ENCODE measurements at regions not wholly inside any gene's neighbourhood (a gene's known extent, or its start where the extent isn't known, plus 50 kb on each side); places are given as distances from the start of the nearest gene placed in this dataset.

DNA sequence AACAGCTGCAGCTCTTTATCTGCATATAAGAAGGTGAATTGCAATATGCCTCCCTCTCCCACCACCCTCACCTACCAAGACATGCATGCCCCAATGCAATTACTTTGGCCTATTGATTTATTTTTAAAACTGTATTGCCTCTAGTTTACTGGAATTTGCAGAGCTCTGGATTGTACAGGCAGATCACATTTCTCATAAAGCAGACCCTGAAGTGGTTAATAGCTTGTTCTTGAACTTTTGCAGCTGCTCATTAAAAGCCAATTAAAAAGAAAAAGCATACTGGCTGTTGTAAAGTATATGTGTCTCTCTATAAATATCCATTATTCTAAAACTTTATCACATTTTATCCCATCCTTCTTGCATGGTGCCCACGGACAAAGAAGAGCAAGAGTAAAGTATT is 221.5 kb upstream of the TOPAZ1 start:
- no peak for DNase-seq (ENCODE audit: low read depth in 3 of 3)

DNA sequence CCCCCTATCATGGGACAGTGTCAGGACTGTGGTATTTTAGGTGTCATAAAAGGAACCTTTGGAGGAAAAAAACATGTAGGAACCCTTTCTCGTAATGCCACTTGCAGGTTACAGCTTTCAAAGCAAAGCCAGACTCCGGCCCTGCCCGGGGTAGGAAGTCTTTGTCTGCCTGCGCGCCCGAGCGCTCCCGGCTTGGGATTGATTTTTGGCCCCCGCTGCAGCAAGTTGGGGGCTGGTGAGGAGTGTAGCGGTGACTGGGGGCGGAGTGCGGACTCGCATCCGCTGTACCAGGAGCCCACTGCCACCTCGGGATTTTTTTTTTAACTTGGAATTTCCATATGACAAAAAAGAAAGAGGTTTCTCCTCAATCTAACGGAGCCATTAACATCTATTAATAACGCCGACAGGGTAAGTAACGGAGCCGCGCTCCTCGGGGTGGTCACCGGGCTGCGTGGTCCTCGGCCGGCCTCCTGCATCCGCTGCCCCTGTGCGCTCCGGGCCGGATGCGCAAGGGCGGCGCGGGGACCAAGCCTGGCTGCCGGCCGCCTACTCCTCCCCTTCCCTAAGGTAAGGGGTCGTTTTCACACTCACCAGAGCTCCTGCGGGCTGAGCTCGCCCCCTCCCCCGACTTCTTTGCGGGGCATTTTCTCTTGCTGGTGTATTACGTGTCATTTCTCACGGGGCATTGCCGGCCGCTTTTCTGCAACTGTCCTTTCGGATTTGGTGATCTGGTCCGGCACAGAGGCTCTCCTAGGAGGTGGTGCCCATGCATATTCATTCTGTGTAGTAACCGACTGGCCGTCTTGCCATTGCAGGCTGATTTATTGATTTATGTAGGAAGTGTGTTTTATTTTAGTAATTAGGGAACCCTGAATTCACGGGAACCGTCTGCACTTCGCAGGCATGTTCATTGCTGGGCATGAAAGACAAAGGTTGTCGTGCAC is 219.8 kb upstream of the TOPAZ1 start:
- DNase-seq (ENCODE audit: low read depth in 3 of 3), result no peak

DNA sequence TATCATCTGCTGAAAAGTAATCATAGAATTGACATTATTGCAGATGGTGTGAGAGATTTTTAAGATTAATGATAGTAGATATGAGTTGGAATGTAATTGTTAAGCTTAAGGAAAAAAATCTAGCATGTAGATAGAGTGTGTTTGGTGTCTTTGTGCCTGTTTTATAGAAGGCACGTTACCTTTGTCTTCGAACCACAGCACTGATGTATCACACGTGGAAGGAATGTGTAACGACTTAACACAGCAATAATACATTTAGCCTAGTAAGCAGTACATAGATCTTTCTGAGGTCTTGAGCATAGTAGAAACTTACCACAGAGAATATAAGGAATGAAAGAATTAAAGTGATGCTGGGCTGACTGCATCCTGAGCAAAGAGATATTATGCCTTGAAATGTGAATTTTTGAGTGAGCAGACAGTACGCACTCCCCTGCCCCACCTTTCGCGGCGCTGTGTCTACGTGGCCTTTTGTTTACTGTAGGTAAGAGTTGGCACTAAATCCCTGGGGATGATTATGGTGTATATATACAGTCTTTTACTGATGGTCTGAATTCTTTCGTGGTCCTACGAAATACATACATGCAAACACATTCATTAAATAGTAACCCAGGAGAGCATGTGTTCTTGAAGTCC is 217.6 kb upstream of the TOPAZ1 start:
- no peak for DNase-seq (ENCODE audit: low read depth in 3 of 3)

DNA sequence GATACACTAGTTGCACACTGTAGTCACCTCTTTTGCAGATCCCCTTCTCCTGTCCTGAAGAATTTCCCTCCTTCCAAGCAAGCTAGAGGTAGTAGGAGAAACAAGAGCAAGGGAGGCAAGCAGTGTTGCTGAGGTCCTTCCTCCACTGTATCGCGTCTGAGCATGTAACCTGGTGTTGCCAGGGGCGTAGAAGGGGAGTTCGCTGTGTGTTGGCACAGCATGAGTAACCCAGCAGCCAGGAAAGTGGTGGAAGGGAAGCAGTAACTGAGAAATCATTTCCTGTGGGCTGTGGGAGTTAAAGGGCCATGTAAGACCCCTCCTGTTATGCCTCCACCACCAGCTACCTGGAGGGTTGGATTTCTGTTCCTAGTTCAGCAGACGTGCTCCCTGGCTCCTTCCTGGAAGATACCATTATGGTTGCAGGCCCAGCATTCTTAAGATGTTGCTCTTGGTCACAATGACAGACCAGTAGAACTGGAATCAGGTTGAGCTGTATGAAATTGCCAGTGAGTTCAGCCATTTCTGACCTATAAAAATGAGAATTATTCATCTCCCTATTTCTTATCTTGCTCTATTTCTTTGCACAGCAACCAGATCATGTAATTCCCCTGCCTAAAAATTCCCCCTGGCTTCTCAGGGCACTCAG is 215.3 kb upstream of the TOPAZ1 start:
- no peak for DNase-seq (ENCODE audit: low read depth in 3 of 3)

DNA sequence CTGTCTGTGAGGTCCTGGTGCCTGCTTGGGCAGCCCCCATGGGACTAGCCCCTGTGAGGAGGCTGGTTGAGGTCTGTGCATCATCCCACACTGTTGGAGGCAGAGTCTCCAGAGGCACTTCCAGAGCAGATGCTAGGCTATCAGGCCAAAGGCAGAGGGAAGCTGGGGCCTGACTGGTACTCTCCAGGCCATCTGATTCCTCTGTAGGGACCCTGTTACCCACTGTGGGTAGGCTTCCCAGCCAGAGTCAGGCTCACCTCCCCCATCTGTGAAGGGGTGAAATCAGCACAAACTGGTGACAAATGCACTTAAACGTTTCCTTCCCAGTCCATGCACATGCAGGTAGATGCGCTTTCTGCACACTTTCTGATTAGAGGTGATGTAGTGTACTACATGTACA is 212.6 kb upstream of the TOPAZ1 start:
- no peak for DNase-seq (ENCODE audit: low read depth in 3 of 3)

DNA sequence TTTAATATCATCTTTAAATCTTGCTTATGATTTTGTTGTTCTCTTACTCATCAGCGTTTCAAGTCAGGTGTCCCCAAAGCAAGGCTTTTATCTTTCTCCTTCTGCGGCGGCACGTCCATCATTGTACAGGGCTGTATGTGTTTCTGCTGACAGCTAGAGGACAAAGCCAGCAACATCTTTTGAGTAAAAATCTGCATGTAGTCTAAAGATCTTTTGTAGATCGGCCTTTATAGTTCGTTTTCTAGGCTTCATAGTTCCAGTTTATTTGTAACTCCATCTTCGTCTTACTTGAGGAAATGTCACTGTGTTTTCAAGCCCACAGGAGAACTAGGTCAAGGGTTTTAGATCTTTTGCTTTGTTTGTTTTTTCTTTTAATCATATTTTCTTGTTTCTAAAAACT is 211.4 kb upstream of the TOPAZ1 start:
- DNase-seq (ENCODE audit: low read depth in 3 of 3), result no peak

DNA sequence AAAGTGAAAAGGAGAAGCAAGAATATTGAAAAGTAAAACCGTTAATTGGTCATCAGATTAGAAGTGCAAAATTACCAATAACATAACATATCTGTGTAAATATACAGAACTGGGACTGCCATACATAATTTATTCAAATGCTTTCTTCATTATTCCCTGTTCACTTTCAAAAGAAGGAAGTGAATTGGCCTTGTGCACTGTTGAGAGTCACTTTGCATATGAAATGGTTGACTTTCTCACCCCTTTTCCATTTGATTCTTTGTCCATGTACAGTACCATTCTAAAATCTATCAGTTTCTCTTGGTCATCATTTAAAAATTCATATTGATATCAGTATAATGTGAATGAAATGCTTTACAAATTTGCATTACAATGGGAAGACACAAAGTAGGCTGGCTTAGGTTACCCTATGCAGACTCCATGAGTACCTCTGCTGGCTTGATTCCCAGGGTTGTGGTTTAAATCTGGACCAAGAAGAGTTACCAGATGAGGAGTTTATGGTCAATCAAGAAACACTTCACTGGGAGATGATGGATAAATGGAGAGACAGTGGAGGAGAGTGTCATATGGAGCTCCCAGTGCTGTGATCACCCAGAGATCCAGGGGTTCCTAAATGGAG is 210.9 kb upstream of the TOPAZ1 start:
- no peak for DNase-seq (ENCODE audit: low read depth in 3 of 3)

DNA sequence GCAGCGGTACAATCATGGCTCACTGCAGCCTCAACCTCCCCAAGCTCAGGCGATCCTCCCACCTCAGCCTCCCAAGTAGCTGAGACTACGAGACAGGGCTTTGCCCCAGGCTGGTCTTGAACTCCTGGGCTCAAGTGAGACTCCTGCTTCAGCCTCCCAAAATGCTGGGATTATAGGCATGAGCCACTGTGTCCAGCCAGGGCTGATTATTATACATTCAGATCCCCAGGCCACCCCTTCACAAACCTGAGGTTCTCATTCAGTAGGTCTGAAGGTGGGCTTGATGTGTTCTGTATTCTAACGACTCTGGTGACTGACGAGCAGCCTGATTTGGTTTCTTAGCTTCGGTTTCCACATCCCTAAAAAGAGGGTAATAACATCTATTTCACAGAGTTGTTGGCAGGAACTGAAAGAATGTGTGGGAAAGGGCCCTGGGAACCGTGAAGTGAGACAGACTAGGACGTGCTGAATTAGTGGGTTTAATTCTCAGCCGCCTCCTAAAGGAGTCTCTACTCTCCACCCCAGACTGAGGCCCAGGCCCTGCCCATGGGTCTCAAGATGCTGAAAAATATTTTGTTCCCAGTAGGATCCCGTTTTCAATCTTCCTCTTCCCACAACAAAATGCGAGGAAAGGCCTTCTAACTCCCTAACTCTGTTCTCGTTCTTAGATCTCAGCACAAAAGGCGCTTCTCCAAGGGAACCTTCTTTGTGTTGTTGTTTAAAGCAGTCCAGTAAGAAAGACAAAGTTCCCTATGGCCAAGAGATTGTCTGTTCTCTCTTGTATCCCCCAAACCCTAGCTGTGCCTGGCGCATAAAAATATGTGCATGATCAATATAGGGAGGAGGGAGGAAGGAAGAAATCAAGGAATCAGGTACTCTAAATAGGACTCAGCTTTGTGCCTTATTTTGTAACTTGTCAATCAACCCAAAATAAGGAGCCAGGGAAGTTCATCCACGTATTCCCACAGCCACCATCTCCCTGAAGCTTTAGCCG is 210.0 kb upstream of the TOPAZ1 start:
- no peak for DNase-seq (ENCODE audit: low read depth in 3 of 3)

DNA sequence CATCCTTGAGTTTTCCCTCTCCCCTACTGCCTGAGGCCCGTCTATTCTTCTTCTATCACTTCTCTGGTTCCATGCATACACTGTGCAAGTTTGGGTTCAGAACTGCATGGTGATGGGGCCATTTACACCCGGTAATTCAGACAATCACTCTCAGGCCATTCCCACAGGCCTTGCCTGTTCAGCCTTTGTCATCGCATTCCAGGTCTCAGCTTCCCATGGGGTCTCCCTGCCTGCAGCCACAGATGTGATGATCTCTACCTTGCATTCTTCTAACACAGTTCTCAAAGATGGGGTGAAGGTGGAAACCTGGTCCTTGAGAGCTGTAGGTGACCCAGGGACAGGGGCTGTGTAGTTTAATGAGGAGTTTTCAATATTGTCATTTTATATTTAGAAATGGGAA is 209.2 kb upstream of the TOPAZ1 start:
- DNase-seq (ENCODE audit: low read depth in 3 of 3), result no peak

DNA sequence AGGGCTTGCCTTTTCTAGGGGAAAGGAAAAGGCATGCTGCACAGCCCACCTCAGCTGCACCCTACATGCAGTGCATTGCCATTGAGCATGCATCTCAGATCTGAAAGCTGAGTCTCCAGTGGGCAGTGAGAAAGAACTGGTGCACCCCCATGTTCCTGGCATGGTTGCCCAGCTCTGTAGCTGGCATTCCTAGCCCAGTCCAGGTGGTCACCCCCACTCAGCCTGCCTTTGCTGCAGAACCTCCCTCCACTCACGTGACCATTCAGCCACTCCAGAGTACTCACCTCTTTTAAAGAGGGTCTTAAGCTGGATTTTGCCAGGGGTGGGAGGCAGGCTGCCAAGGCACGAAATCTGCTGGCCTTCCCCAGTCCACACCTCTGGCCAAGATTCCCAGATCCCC is 208.6 kb upstream of the TOPAZ1 start:
- DNase-seq (ENCODE audit: low read depth in 3 of 3), result no peak

DNA sequence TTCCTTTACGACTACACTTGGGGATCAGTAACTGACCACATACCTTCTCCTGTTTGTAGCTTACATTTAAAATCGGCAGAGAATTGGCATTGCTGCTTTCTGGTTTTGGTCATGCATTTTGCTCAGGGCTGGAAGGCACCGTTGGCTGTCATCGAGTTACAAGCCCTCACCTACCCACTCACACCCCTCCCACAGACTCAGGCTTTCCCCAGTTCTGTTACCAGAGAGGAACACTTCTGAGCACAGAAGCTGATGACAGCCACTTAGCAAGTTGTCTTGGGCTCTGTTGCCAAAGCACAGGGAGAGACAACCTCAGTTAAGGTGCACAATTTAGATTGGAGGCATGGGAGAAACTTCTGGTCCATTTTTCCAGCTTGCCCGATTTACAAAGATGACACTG is 204.8 kb upstream of the TOPAZ1 start:
- no peak for DNase-seq (ENCODE audit: low read depth in 3 of 3)

DNA sequence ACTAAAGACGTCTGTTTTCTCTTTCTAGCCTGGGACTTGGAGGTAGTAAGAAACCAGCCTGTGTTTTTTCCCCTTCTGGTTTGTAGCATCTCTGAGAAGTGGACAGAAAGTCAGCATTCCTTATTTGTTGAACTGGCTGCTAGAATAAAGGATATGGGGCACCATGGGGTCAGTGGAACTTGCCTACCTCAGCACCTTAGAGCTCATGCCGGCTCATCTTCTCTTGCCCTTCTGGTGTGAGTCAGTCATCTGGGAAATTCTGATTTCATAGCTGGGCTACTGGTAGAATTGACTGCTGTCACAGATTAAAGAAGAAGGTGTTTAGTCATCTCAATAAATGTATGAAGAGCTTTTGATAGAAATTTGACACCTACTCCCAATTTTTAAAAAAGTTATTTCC is 202.7 kb upstream of the TOPAZ1 start:
- DNase-seq (ENCODE audit: low read depth in 3 of 3), result no peak

DNA sequence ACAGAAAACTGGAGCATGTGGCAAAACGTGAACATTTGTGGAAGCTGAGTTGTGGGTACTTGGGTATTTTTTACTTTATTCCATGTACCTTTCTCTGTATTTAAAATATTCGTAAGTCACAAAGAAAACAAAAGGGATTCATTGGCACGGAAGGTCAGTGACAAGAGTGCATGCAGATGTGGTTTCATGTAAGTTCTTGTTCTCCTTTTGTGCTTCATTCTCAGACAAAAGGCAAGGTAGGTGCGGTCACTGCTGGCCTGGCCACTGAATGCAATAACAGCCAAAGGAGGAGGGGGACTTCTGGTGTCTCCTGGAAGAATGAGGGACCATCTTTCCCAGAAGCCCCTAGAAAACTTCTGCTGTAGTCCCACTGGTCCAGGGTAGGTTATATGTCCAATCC is 200.0 kb upstream of the TOPAZ1 start:
- DNase-seq (ENCODE audit: low read depth in 3 of 3), result no peak

DNA sequence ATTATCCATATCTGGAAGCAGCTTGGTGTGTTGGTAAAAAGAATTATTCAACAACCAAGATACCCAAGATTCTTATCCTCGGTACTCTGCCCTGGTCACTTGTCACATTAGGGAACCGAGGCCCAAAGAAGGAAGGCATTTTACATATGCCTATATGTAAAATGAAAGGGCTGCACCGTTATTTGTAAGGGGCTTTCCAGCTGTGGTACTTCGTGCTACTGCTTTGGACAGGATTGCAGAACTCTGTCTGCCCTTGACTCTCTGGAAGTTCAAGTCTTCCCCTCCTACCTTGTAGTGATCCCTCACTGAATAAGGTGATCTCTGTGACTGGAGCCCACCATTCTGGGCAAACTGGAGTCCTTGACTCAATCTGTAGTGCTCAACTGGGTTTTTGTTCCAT is 198.9 kb upstream of the TOPAZ1 start:
- no peak for DNase-seq (ENCODE audit: low read depth in 3 of 3)

DNA sequence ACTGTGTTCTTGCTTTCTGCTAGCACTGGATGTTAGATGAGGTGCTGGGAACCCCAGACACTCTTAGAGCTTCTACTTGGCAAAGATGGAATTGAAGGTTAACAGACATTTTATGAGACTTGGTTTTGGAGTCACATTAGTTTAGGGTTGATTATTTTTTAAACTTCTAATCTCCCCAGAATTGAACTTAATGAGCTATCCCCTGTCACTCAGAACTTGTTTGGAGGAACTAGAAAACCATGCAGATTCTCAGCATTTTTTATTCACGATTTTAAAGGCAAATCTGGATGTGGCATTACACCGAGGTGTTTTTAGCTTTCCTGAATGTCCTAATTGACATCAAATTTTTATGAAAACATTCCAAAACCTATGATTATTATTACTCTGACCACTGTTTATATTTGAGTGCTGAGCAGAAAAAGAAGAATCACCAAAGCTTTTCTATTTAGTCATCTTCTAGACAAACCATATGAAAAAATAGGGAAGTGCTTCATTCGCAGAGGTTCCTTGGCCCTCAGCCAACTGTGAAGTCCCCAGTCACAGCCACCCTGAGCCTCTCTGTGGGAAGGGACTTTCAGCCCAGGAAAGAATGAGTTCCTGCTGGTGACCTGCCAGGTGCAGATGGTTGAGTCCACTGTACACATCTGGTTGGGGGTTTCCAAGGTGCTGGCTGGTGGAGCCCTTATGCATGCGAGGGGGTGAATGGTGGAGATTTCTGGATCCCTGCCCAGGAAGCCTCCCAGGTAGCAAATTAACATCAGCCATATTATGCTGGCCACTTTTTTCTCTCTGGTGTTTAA is 196.0 kb upstream of the TOPAZ1 start:
- DNase-seq (ENCODE audit: low read depth in 3 of 3), result no peak

DNA sequence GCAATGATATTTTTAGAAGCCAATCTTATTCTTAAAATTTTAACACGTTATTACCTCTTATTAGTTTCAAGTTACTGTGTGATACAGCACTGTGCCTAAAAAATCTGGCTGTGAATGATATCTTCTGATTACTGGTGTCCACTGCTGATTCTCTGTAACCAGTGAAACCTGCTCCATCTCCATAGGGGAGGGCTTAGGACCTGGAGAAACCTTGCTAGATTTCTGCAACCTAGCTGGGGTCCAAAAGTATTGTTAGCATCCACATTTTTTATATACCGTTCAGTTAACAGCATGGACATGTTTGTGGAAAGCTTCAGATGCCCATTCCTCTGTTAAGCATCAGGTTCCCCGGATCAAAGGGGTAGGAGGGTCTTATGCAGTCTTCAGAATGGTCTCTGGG is 193.9 kb upstream of the TOPAZ1 start:
- DNase-seq (ENCODE audit: low read depth in 3 of 3), result no peak

DNA sequence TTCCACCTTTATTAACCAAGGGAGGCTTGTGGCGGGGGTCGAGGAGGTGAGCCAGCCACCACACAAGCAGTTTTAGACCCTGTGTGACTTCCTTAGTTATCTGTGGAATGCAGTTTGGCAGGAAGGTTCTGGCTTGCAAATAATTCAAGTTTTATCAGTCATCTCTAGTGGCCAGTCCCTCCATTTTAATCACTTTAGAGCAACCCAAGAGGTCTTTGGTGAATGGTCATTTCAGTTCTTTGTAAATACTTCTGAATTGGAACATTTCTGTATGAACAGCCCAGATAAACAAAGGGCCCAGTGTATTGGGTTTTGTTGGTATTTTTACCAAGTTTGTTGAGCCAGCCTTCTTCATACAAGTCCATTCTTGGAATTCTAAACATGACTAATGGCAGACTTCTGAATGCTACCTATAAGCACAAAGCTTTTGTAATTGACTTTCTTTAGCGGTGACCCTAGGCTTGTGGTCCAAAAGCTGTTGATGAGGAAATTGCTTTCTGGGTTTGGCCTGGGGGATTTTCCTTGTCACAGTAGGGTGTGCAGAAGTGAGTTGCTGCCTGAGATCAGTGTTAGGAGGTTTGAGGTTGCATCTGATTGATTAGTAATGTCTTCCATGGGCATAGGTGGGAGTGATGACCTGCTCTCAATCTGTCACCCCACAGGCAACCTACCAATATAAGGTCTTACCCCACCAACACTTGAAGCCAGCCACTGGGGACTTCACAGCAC is 193.3 kb upstream of the TOPAZ1 start:
- DNase-seq (ENCODE audit: low read depth in 3 of 3), result no peak

DNA sequence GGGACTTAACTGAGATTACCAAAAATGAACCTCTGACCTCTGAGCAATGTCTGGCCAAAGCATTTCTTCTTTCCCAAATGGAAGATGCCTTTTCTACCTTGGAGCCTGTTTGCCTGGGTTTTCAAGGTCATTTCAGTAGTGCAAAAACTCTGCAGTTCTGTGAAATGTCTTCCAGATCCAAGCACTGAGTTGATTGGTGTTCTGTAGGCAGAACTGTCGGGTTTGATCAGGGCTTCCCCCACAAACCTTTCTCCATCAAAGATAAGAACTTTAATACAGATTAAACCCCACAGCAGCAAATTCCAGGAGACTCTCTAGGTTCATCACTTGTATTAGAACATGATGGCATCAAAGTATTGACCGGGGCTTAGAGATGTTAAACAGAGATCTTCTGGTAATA is 192.7 kb upstream of the TOPAZ1 start:
- DNase-seq (ENCODE audit: low read depth in 3 of 3), result no peak

DNA sequence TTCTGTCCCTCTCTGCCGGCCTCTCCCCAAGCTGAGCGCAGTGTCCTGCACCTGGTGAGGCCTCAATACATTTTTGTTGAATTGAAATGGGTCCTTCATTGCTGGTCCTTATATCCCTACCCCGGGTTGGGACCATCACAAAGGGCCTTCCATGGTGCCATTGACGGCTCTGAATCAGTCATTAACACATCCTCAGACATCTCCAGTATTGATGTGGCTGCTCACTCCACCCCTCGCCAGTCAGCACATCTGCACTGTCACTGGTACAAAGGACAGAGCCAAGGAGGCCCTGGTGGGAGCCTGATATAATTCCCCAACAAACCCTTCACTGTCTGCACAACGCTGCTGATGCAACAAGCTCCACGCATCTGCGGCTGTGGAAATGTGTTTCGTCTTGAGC is 191.6 kb upstream of the TOPAZ1 start:
- no peak for DNase-seq (ENCODE audit: low read depth in 3 of 3)

DNA sequence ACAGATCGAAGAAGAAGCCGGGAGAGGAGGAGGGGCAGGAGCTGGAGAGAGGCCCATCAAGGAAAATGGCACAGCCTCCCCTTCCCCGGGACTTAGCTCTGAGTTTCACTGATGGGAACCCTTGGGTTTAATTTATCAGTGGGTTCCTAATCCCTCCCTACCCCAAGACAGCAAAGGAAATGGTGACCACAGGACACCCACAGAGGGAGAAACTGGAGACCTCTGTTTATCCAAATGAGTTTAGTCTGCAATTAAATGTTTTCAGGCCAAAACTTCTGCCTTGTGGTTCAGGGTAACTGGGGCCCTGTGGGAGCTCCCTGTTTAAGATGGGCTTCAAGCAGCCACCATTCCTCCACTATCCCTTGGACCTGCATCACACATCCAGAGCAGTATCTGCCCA is 190.8 kb upstream of the TOPAZ1 start:
- DNase-seq (ENCODE audit: low read depth in 3 of 3), result no peak

Data from stimulated activated CD4-positive, alpha-beta T cell treated with anti-CD3 and anti-CD28 coated beads, TNF-alpha, amount 100 ng/mL, for 48 hours (primary cell).